Activated CD4-positive, alpha-beta T cell treated with anti-CD3 and anti-CD28 coated beads, Interleukin-2, amount 50 U/mL, for 4 hours (primary cell): ENCODE measurements at regions not wholly inside any gene's neighbourhood (a gene's known extent, or its start where the extent isn't known, plus 50 kb on each side); places are given as distances from the start of the nearest gene placed in this dataset.
"Not testable (repeated sequence)": the region's sequence is repeated elsewhere in the genome, so short reads cannot be mapped to it uniquely, and the experiment has no call there.

Experiments
- DNase-seq, 2 experiments: peaks; one replicate each; pipeline ENCODE4 v3.0.0-alpha.2; 2020

DNA sequence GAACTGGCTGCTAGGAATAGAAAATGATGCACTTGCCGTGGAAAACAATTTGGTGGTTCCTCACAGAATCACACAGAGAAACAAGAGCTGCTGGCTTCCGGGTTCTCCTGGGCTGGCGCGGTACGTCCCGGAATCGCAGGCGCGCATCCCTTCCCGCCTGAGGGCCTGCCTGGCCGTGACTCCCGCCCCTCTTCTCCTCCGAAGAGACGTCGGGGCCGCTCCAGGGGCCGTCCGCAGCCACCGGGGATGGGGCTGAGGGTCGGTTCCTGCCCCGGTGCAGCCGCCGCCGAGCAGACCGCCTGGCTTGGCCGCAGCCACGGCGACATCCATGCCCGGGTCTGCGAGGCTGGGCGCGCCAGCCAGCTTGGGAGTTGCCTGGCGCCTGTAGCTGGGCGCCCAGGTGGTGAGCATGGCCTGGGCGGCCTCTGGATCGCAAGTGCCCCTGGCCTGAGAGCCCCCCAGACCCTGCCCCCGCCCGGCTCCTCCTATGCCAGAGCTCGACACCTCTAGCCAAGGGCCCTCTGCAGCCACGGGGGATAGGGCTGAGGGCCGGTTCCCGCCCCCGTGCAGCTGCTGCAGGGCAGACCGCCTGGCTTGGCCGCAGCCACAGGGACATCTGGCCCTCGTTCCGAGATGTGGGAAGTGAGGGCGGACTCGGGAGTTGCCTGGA, 83.9 kb upstream of the ZNG1F start:
- not testable (repeated sequence) for DNase-seq

DNA sequence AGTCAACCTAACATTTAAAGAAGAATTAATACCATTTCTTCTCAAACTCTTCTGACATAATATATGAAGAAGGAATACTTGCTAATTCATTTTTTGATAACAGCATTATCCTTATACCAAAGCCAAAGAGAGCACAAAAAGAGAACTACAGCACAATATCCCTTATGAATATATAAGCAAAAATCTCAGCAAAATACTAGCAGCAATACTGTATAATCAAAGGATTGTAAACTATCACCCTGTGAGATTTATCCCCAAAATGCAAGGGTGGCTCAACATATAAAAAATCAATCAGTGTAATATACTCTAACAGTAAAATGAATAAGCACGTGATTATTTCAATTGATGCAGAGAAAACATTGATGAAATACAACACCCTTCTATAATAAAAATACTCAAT, 81.9 kb upstream of the ZNG1F start:
- DNase-seq: not testable (repeated sequence)

DNA sequence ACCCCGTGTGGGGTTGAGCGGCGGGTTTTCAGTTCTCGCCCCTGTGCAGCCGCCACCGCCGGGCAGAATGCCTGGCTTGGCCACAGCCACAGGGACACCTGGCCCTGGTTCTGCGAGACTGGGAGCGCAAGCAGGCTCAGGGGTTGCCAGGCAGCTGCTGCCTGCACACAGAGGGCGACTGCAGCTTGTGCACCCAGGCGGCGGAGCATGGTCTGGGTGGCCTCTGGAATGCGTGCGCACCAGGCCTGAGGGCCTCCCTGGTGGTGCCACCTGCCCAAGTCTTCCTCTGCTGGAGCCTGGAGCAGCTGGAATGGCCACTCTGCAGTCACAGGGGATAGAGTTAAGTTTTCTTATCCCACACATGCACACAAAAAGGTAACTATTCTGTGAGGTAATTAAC, 80.4 kb upstream of the ZNG1F start:
- not testable (repeated sequence) for DNase-seq

DNA sequence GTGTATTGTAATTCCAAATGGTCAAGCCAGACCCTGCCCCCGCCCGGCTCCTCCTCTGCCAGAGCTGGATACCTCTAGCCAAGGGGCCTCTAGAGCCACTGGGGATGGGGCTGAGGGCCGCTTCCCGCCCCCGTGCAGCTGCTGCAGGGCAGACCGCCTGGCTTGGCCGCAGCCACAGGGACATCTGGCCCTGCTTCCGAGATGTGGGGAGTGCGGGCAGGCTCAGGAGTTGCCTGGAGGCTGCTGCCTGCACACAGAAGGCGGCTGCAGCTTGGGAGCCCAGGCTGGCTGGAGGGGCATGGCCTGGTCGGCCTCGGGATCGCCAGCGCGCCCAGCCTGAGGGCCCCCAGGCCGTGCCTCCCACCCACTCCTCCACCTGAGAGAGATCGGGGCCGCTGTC, 79.9 kb upstream of the ZNG1F start:
- DNase-seq: not testable (repeated sequence)

DNA sequence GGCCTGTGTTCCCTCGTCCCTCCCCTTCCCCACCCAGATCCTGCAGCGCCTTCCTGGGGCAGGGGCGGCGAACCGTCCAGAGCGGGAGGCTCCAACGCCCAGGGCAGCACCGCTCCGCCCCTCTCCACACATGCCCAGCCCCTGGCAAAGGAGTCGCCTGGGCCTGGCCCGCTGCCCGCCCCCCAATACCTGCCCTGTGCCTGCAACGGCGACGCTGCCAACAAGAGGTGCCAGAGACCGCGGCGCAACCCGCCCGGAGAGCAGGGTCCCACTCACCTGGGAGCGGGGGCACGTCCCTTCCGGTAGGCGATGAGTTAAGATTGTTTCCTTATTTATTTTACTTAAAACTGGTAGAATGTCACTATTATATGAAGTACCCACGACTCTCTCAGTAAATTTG, 77.5 kb upstream of the ZNG1F start:
- DNase-seq: not testable (repeated sequence)

DNA sequence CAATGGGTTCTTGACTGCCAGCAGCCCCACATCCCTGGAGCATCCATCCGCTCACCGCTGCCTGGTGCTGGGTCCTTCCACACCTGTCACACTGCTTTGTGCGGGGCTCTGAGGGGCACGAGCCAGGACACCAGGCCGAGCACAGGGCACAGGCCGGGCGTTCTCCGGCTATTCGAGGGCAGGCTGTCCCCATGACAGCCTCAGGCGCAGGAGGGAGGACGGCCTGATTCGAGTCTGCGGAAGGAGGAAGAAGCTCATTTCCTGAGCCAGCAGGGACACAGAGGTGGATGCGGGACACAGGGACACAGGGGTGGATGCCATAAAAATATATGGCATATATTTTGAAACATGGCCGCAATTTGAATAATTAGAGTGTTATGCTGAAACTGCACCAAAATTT, 76.9 kb upstream of the ZNG1F start:
- not testable (repeated sequence) for DNase-seq

DNA sequence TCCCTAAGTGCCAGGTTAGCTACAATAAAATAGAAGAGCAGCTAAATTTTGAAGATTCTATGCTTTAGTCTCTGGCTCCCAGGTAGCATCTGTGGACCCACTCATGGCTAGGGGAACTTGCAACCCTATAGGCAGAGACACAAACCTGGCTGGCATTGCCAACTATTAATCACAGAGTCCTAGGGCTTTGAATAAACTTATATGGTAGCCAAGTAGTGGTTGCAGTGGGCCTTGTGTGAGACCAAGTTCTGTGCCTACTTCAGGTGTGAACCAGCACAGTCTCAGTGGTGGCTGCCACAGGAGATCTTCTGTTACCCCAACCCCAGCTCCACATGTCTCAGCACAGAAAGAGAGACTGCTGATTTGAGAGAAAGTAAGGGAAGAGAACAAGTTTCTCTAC, 62.9 kb upstream of the ZNG1F start:
- DNase-seq: not testable (repeated sequence)

DNA sequence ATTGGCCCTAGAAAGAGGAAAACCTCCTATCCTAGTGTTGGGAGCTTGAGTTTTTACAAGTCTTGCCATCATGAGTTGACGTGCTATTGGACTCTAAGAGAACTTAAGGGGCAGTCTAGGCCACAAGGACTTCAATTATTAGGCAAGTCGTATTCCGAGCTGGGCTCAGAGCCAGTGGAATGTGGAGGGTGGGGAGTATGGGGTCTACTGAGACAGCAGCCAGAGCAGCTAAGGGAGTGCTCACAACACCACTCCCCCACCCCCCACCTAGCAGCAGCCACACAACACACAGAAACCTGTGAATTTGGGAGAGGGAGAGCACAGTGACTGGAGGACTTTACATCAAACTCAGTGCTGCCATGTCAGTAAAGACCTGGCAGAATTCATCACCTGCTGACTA, 62.0 kb upstream of the ZNG1F start:
- DNase-seq: not testable (repeated sequence)

DNA sequence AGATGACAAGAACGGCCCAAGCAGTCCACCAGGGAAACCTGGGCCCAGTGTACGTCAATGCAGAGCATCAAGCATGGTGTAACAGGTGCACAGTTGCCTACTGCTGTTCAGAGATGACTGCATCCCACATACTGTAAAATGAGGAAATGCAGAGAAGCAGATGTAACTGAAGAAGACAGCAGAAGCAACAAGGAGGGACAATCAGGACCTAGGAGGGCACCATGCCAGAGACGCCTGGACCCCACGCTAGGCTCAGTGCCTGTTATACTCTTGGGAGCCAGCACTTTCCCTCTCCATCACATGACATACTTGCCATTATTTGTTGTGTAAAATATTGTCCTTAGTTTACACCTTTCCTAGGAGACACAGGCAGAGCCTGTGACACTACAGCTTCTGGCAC, 57.6 kb upstream of the ZNG1F start:
- DNase-seq: not testable (repeated sequence)
